CD8-positive, alpha-beta memory T cell (primary cell): ENCODE measurements at regions not wholly inside any gene's neighbourhood (a gene's known extent, or its start where the extent isn't known, plus 50 kb on each side); places are given as distances from the start of the nearest gene placed in this dataset.

Experiments used
- CTCF ChIA-PET: fragments of 350-600 bp; sonication (Branson Sonifier 250); formaldehyde crosslinking; loops from one replicate; lab custom pipeline; 2021; ENCODE audit warnings: antibody characterized with exemption; lab: Charles Lee
- POLR2A ChIA-PET: fragments of 350-600 bp; sonication (Branson Sonifier 250); formaldehyde crosslinking; loops from one replicate; lab custom pipeline; 2021; ENCODE audit warnings: antibody characterized with exemption; lab: Charles Lee
- DNase-seq, 5 donors: peaks; one replicate each; pipeline versions ENCODE4 v3.0.0 to v3.0.0-alpha.2; 2020 to 2022; ENCODE audit warnings: mixed read lengths in 1 of 5
- H3K27ac ChIP-seq: one replicate; pipeline ENCODE4 v1.7.0; 2013; ENCODE audit warnings: low read depth, mild to moderate bottlenecking, low read length, moderate library complexity
- H3K27me3 ChIP-seq: 2 replicates; pipeline ENCODE4 v1.7.0; 2013; ENCODE audit warnings: low read length, mild to moderate bottlenecking; ENCODE audit not compliant: insufficient read depth, poor library complexity, severe bottlenecking
- H3K36me3 ChIP-seq: 2 replicates; pipeline ENCODE4 v1.7.0; 2013; ENCODE audit warnings: mild to moderate bottlenecking, low read length, moderate library complexity; ENCODE audit not compliant: insufficient read depth
- H3K4me1 ChIP-seq: 2 replicates; pipeline ENCODE4 v1.7.0; 2013; ENCODE audit warnings: mild to moderate bottlenecking, low read length, moderate library complexity; ENCODE audit not compliant: insufficient read depth
- H3K4me3 ChIP-seq: 2 replicates; pipeline ENCODE4 v1.7.0; 2013; ENCODE audit warnings: mild to moderate bottlenecking, low read length
- H3K9me3 ChIP-seq: 2 replicates; pipeline ENCODE4 v1.7.0; 2013; ENCODE audit warnings: mild to moderate bottlenecking, low read length
- H3K27ac Mint-ChIP-seq, 8 donors: one replicate each; pipeline ENCODE4 v1.8.0; 2020 to 2021; ENCODE audit warnings: mixed read lengths in 8 of 8, mild to moderate bottlenecking in 6 of 8, inconsistent platforms in 3 of 8, moderate library complexity in 3 of 8
- H3K27me3 Mint-ChIP-seq, 2 donors: one replicate each; pipeline ENCODE4 v1.8.0; 2020 to 2021; ENCODE audit warnings: mixed read lengths in 2 of 2, mild to moderate bottlenecking in 1 of 2, moderate library complexity in 1 of 2
- H3K36me3 Mint-ChIP-seq, 3 donors: one replicate each; pipeline ENCODE4 v1.8.0; 2020 to 2021; ENCODE audit warnings: mixed read lengths in 3 of 3, inconsistent platforms in 1 of 3, mild to moderate bottlenecking in 1 of 3
- H3K4me1 Mint-ChIP-seq, 3 donors: one replicate each; pipeline ENCODE4 v1.8.0; 2020 to 2021; ENCODE audit warnings: mixed read lengths in 3 of 3, inconsistent platforms in 1 of 3, mild to moderate bottlenecking in 1 of 3
- H3K4me3 Mint-ChIP-seq, 7 donors: one replicate each; pipeline ENCODE4 v1.8.0; 2020 to 2021; ENCODE audit warnings: mixed read lengths in 7 of 7, mild to moderate bottlenecking in 6 of 7, moderate library complexity in 4 of 7, inconsistent platforms in 2 of 7
- H3K9me3 Mint-ChIP-seq, 5 donors: one replicate each; pipeline ENCODE4 v1.8.0; 2020 to 2022; ENCODE audit warnings: mixed read lengths in 5 of 5, mild to moderate bottlenecking in 3 of 5, moderate library complexity in 2 of 5, inconsistent platforms in 1 of 5

GRCh38 chr3:74564560-74564959 is 49.9 kb downstream of the CNTN3 start:
- Mint-ChIP-seq H3K27me3 (no peaks in the 10 kb centered on the region), H3K9me3 (peaks cover 10 to 27% (median 19%) of the 10 kb centered on the region in 5 donors), H3K27ac (no peak overlapping the region), H3K4me1 (no peaks in the 10 kb centered on the region), H3K4me3 (no peak overlapping the region), H3K36me3 (peaks cover 0 to 5% (median 0%) of the 10 kb centered on the region in 3 donors)
- Histone ChIP-seq H3K36me3 (no peaks in the 10 kb centered on the region), H3K4me1 (no peaks in the 10 kb centered on the region), H3K4me3 (no peak overlapping the region), H3K9me3 (no peaks in the 10 kb centered on the region), H3K27ac (no peak overlapping the region), H3K27me3 (no peaks in the 10 kb centered on the region)
- ChIA-PET CTCF (no interaction called here), POLR2A (no interaction called here)
- DNase-seq, result no peak

- no peaks in the 10 kb centered on the region for H3K36me3 Mint-ChIP-seq
- Histone ChIP-seq H3K4me3 (no peak overlapping the region), H3K9me3 (no peaks in the 10 kb centered on the region), H3K4me1 (no peaks in the 10 kb centered on the region), H3K27ac (no peak overlapping the region), H3K36me3 (no peaks in the 10 kb centered on the region), H3K27me3 (no peaks in the 10 kb centered on the region)
- H3K4me3 Mint-ChIP-seq, result no peak overlapping the region
- ChIA-PET CTCF (no interaction called here), POLR2A (no interaction called here)
- no peaks in the 10 kb centered on the region for H3K27me3 Mint-ChIP-seq
- H3K27ac Mint-ChIP-seq, result no peak overlapping the region
- H3K9me3 Mint-ChIP-seq, result peaks cover 9 to 23% (median 19%) of the 10 kb centered on the region in 5 donors
- DNase-seq, result no peak
- no peaks in the 10 kb centered on the region for H3K4me1 Mint-ChIP-seq
Observed at GRCh38 chr3:74562558-74563269, 51.7 kb downstream of the CNTN3 start.

GRCh38 chr3:74561881-74562280 is 52.6 kb downstream of the CNTN3 start:
- POLR2A ChIA-PET, result no interaction called here
- H3K4me3 ChIP-seq, result no peak overlapping the region

GRCh38 chr3:74559261-74559660 is 55.2 kb downstream of the CNTN3 start:
- Mint-ChIP-seq H3K4me3 (no peak overlapping the region), H3K27ac (no peak overlapping the region), H3K4me1 (no peaks in the 10 kb centered on the region), H3K9me3 (peaks cover 9 to 32% (median 19%) of the 10 kb centered on the region in 5 donors), H3K36me3 (no peaks in the 10 kb centered on the region), H3K27me3 (no peaks in the 10 kb centered on the region)
- no peak overlapping the region for H3K27ac ChIP-seq
- no peaks in the 10 kb centered on the region for H3K36me3 ChIP-seq
- no peaks in the 10 kb centered on the region for H3K4me1 ChIP-seq
- H3K9me3 ChIP-seq, result no peaks in the 10 kb centered on the region
- no peak overlapping the region for H3K4me3 ChIP-seq
- no peaks in the 10 kb centered on the region for H3K27me3 ChIP-seq
- DNase-seq, result no peak
- CTCF ChIA-PET, result no interaction called here
- POLR2A ChIA-PET, result no interaction called here

More at GRCh38 chr3:74561881-74562280, 52.6 kb downstream of the CNTN3 start:
- Mint-ChIP-seq H3K4me3 (no peak overlapping the region), H3K27ac (no peak overlapping the region), H3K4me1 (no peaks in the 10 kb centered on the region), H3K36me3 (no peaks in the 10 kb centered on the region), H3K27me3 (no peaks in the 10 kb centered on the region), H3K9me3 (peaks cover 7 to 20% (median 19%) of the 10 kb centered on the region in 5 donors)
- no peaks in the 10 kb centered on the region for H3K27me3 ChIP-seq
- no peak overlapping the region for H3K27ac ChIP-seq
- no peaks in the 10 kb centered on the region for H3K9me3 ChIP-seq
- H3K36me3 ChIP-seq, result no peaks in the 10 kb centered on the region
- H3K4me1 ChIP-seq, result no peaks in the 10 kb centered on the region
- CTCF ChIA-PET, result no interaction called here
- DNase-seq, result no peak

GRCh38 chr3:74550686-74551085 is 63.8 kb downstream of the CNTN3 start:
- CTCF ChIA-PET, result no interaction called here
- Histone ChIP-seq H3K27me3 (no peaks in the 10 kb centered on the region), H3K9me3 (peaks cover 5% of the 10 kb centered on the region), H3K4me3 (no peak overlapping the region), H3K36me3 (no peaks in the 10 kb centered on the region), H3K4me1 (no peaks in the 10 kb centered on the region), H3K27ac (no peak overlapping the region)
- POLR2A ChIA-PET, result no interaction called here
- Mint-ChIP-seq H3K9me3 (peaks cover 13 to 35% (median 22%) of the 10 kb centered on the region in 5 donors), H3K36me3 (no peaks in the 10 kb centered on the region), H3K4me1 (no peaks in the 10 kb centered on the region), H3K27ac (no peak overlapping the region), H3K4me3 (no peak overlapping the region), H3K27me3 (no peaks in the 10 kb centered on the region)
- DNase-seq, result no peak

GRCh38 chr3:74546426-74546825 is 68.0 kb downstream of the CNTN3 start:
- peaks cover 2 to 26% (median 7%) of the 10 kb centered on the region in 5 donors for H3K9me3 Mint-ChIP-seq
- H3K4me3 Mint-ChIP-seq, result no peak overlapping the region
- H3K4me3 ChIP-seq, result no peak overlapping the region
- H3K36me3 Mint-ChIP-seq, result no peaks in the 10 kb centered on the region
- no peaks in the 10 kb centered on the region for H3K27me3 ChIP-seq
- H3K36me3 ChIP-seq, result no peaks in the 10 kb centered on the region
- POLR2A ChIA-PET, result no interaction called here
- no peaks in the 10 kb centered on the region for H3K4me1 Mint-ChIP-seq
- CTCF ChIA-PET, result no interaction called here
- no peak for DNase-seq
- no peak overlapping the region for H3K27ac Mint-ChIP-seq
- no peaks in the 10 kb centered on the region for H3K27me3 Mint-ChIP-seq
- no peak overlapping the region for H3K27ac ChIP-seq
- peaks cover 5% of the 10 kb centered on the region for H3K9me3 ChIP-seq
- no peaks in the 10 kb centered on the region for H3K4me1 ChIP-seq

GRCh38 chr3:74542441-74542840 is 72.0 kb downstream of the CNTN3 start:
- no peaks in the 10 kb centered on the region for H3K27me3 ChIP-seq
- no peak overlapping the region for H3K4me3 ChIP-seq
- no peaks in the 10 kb centered on the region for H3K36me3 ChIP-seq
- Mint-ChIP-seq H3K4me3 (no peak overlapping the region), H3K36me3 (no peaks in the 10 kb centered on the region), H3K27ac (no peak overlapping the region), H3K9me3 (peaks cover 0 to 14% (median 5%) of the 10 kb centered on the region in 5 donors), H3K27me3 (no peaks in the 10 kb centered on the region), H3K4me1 (no peaks in the 10 kb centered on the region)
- ChIA-PET CTCF (no interaction called here), POLR2A (no interaction called here)
- H3K27ac ChIP-seq, result no peak overlapping the region
- H3K4me1 ChIP-seq, result no peaks in the 10 kb centered on the region
- no peak for DNase-seq
- no peaks in the 10 kb centered on the region for H3K9me3 ChIP-seq

GRCh38 chr3:74539876-74540275 is 74.6 kb downstream of the CNTN3 start:
- H3K4me3 Mint-ChIP-seq, result no peak overlapping the region
- CTCF ChIA-PET, result no interaction called here
- no peaks in the 10 kb centered on the region for H3K36me3 Mint-ChIP-seq
- POLR2A ChIA-PET, result no interaction called here
- Histone ChIP-seq H3K9me3 (no peaks in the 10 kb centered on the region), H3K27ac (no peak overlapping the region), H3K27me3 (no peaks in the 10 kb centered on the region), H3K36me3 (no peaks in the 10 kb centered on the region), H3K4me3 (no peak overlapping the region), H3K4me1 (no peaks in the 10 kb centered on the region)
- DNase-seq, result no peak
- H3K27ac Mint-ChIP-seq, result no peak overlapping the region
- H3K27me3 Mint-ChIP-seq, result no peaks in the 10 kb centered on the region
- H3K9me3 Mint-ChIP-seq, result peaks cover 0 to 15% (median 10%) of the 10 kb centered on the region in 5 donors
- no peaks in the 10 kb centered on the region for H3K4me1 Mint-ChIP-seq
